GM10248 (cell line): ENCODE measurements at regions not wholly inside any gene's neighbourhood (a gene's known extent, or its start where the extent isn't known, plus 50 kb on each side); places are given as distances from the start of the nearest gene placed in this dataset.

Experiments
- CTCF ChIA-PET: fragments of 300-600 bp; sonication (Branson Sonifier 250); formaldehyde crosslinking; extraction: SDS; loops from one replicate; lab custom pipeline; 2021; ENCODE audit warnings: antibody characterized with exemption; lab: Yijun Ruan, JAX
- POLR2A ChIA-PET: fragments of 350-650 bp; sonication (Branson Sonifier 250); formaldehyde crosslinking; extraction: SDS; loops from one replicate; lab custom pipeline; 2020; ENCODE audit warnings: antibody characterized with exemption; lab: Yijun Ruan, JAX
- DNase-seq: peaks from one replicate; pipeline ENCODE4 v3.0.0; 2012; ENCODE audit errors: extremely low spot score
- CTCF ChIP-seq: IDR thresholded peaks from 2 replicates; pipeline ENCODE4 v1.5.1; 2012; ENCODE audit warnings: mild to moderate bottlenecking, low read depth; ENCODE audit errors: extremely low read depth, missing control alignments, control extremely low read depth

- POLR2A ChIA-PET: no interaction called here
- CTCF ChIA-PET: interaction anchor here (0.9 kb wide), 1 partner anchor 37 kb away, joined by 3 read pairs; no protein-coding TSS in a partner anchor
- TF ChIP-seq CTCF: no peak
- DNase-seq: no peak
Measured at GRCh38 chr2:116733699-116734098, 1080.8 kb upstream of the DDX18 start.

- DNase-seq: no peak
- POLR2A ChIA-PET: no interaction called here
- no peak for TF ChIP-seq CTCF
- CTCF ChIA-PET: no interaction called here
Measured at GRCh38 chr2:116737951-116738350, 1076.5 kb upstream of the DDX18 start.

GRCh38 chr2:116747103-116747502 is 1067.4 kb upstream of the DDX18 start:
- CTCF ChIA-PET: no interaction called here
- POLR2A ChIA-PET: no interaction called here
- no peak for DNase-seq
- TF ChIP-seq CTCF: no peak

GRCh38 chr2:116749994-116750393 is 1064.5 kb upstream of the DDX18 start:
- no peak for TF ChIP-seq CTCF
- no peak for DNase-seq
- POLR2A ChIA-PET: no interaction called here
- CTCF ChIA-PET: no interaction called here

GRCh38 chr2:116754381-116755101 is 1060.0 kb upstream of the DDX18 start:
- ChIA-PET POLR2A (no interaction called here), CTCF (interaction anchor here (1.0 to 1.2 kb wide), 2 partner anchors 7 to 10 kb away, joined by 3 read pairs; no protein-coding TSS in a partner anchor)
- DNase-seq: no peak
- no peak for TF ChIP-seq CTCF

- DNase-seq: no peak
- ChIA-PET POLR2A (no interaction called here), CTCF (interaction anchor here (1.1 kb wide), 1 partner anchor 8 kb away, joined by 3 read pairs; no protein-coding TSS in a partner anchor)
- no peak for TF ChIP-seq CTCF
Measured at GRCh38 chr2:116761864-116762263, 1052.6 kb upstream of the DDX18 start.
